Suprapubic skin (tissue), 4 donors: ENCODE measurements at regions not wholly inside any gene's neighbourhood (a gene's known extent, or its start where the extent isn't known, plus 50 kb on each side); places are given as distances from the start of the nearest gene placed in this dataset.

ENCODE experiments used
- DNase-seq, 2 donors: peaks; one replicate each; pipeline ENCODE4 v3.0.0-alpha.2; 2019; ENCODE audit warnings: low spot score in 2 of 2
- H3K27ac ChIP-seq: fragments of 200-600 bp; sonication (generic); one replicate; pipeline ENCODE4 v1.5.1; 2019
- H3K27me3 ChIP-seq: fragments of 200-600 bp; sonication (generic); one replicate; pipeline ENCODE4 v1.5.1; 2019
- H3K36me3 ChIP-seq: fragments of 200-600 bp; sonication (generic); one replicate; pipeline ENCODE4 v1.5.1; 2019
- H3K4me1 ChIP-seq: fragments of 200-600 bp; sonication (generic); one replicate; pipeline ENCODE4 v1.5.1; 2019
- H3K4me3 ChIP-seq: fragments of 200-600 bp; sonication (generic); one replicate; pipeline ENCODE4 v1.5.1; 2019; ENCODE audit warnings: mild to moderate bottlenecking
- H3K9me3 ChIP-seq: fragments of 200-600 bp; sonication (generic); one replicate; pipeline ENCODE4 v1.5.1; 2019
- EP300 ChIP-seq: sonication (generic); formaldehyde crosslinking; IDR thresholded peaks from one replicate; pipeline ENCODE4 v1.6.1; 2017; ENCODE audit warnings: antibody characterized with exemption
- POLR2A ChIP-seq, 2 donors: fragments of 450-650 bp; IDR thresholded peaks; one replicate each; pipeline ENCODE4 v1.6.1; 2017; ENCODE audit warnings: antibody characterized with exemption in 2 of 2, mild to moderate bottlenecking in 2 of 2, moderate library complexity in 2 of 2
- POLR2AphosphoS5 ChIP-seq, 3 donors: sonication (generic); formaldehyde crosslinking; IDR thresholded peaks; one replicate each; pipeline ENCODE4 v1.6.1; 2017; ENCODE audit warnings: antibody characterized with exemption in 3 of 3
- WGBS: methylation state at CpG from one replicate; pipeline ENCODE4 v1.1.5; 2018; 5-methylcytosine and 5-hydroxymethylcytosine counted together
- TF ChIP-seq, protein P1 (sequence below), 2 donors: fragments of 200-600 bp in 1 of 2; fragments of 450-650 bp in 1 of 2; sonication (generic) in 1 of 2; IDR thresholded peaks; one replicate each; pipeline ENCODE4 v1.5.1; 2016 to 2019; ENCODE audit warnings: antibody characterized with exemption in 2 of 2, mild to moderate bottlenecking in 1 of 2, moderate library complexity in 1 of 2

DNA sequence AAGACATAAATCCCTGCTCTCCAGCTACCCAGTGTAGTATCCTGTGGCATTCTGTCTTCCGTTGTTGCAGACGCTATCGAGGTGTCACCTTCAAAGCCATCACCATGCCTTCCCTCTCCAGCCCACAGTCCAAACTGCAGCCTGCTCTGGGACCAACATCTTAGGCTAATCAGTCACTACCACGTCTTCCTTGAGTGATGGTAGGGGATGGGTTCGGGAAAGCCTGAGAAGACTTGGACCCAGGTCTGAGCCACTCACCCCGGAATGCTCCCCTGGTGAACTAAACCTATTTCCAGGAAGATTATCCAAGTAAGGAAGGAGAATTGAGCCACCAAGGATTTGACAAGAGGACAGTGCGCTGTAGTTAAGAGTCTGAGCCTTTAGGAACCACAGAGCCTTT, 52.9 kb upstream of the IRX1 start:
- Histone ChIP-seq H3K9me3 (no peaks in the 10 kb centered on the region), H3K27ac (no peak overlapping the region), H3K36me3 (no peaks in the 10 kb centered on the region), H3K4me1 (no peaks in the 10 kb centered on the region), H3K4me3 (no peak overlapping the region), H3K27me3 (no peaks in the 10 kb centered on the region)
- TF ChIP-seq, protein P1, sequence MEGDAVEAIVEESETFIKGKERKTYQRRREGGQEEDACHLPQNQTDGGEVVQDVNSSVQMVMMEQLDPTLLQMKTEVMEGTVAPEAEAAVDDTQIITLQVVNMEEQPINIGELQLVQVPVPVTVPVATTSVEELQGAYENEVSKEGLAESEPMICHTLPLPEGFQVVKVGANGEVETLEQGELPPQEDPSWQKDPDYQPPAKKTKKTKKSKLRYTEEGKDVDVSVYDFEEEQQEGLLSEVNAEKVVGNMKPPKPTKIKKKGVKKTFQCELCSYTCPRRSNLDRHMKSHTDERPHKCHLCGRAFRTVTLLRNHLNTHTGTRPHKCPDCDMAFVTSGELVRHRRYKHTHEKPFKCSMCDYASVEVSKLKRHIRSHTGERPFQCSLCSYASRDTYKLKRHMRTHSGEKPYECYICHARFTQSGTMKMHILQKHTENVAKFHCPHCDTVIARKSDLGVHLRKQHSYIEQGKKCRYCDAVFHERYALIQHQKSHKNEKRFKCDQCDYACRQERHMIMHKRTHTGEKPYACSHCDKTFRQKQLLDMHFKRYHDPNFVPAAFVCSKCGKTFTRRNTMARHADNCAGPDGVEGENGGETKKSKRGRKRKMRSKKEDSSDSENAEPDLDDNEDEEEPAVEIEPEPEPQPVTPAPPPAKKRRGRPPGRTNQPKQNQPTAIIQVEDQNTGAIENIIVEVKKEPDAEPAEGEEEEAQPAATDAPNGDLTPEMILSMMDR (IDR thresholded peaks at IDR 0.05), result no peak
- no peak for TF ChIP-seq EP300
- no peak for TF ChIP-seq POLR2A (IDR thresholded peaks at IDR 0.05)
- TF ChIP-seq POLR2AphosphoS5 (IDR thresholded peaks at IDR 0.05), result no peak
- WGBS, result 92% methylated on average over 7 of the region's 7 CpGs
- no peak for DNase-seq

DNA sequence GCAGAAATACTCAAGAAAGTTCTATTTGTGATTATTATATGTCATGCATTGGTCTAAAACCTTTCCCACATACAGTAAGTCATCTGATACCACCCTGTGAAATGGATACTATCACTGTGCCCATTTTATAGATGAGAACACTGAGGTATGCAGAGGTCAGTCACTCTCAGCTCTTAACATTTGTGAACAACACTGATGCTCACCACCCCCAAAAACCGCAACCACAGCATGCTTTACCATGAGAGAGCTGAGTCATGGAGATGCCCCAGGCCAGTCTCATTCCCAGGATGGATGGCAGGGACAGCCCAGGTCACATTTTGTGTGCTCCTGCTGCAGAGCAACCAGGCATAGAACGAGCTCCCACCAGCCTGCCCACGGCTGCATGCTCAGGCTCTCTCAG, 53.5 kb upstream of the IRX1 start:
- no peaks in the 10 kb centered on the region for H3K4me1 ChIP-seq
- no peaks in the 10 kb centered on the region for H3K9me3 ChIP-seq
- WGBS, result 62% methylated on average over 3 of the region's 3 CpGs
- H3K36me3 ChIP-seq, result no peaks in the 10 kb centered on the region
- TF ChIP-seq EP300, result no peak
- TF ChIP-seq, protein P1 (IDR thresholded peaks at IDR 0.05), result no peak
- no peak for DNase-seq
- no peak overlapping the region for H3K4me3 ChIP-seq
- no peak overlapping the region for H3K27ac ChIP-seq
- H3K27me3 ChIP-seq, result no peaks in the 10 kb centered on the region

DNA sequence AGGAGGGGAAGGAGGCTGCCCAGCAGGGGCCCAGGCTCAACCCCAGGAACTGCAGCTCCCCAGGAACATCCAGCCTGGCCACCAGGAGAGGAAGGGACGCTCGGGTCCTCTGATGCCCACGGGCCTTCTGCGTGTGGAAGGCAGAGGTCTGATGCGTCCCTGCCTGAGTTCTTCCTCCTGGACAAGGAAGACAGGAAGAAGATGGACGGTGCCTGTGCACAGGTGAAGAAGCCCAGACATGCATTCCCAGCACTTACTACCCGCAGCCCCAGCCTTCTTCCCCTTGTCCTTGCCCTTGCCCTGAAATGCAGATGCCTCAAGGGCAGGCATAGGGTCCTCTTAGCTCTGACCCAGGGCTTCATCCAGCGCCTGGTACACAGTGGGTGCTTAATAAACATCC, 56.7 kb upstream of the IRX1 start:
- TF ChIP-seq POLR2A (IDR thresholded peaks at IDR 0.05), result no peak
- TF ChIP-seq, protein P1 (IDR thresholded peaks at IDR 0.05), result no peak
- TF ChIP-seq EP300, result no peak
- TF ChIP-seq POLR2AphosphoS5 (IDR thresholded peaks at IDR 0.05), result no peak
- H3K9me3 ChIP-seq, result no peaks in the 10 kb centered on the region
- H3K27ac ChIP-seq, result no peak overlapping the region
- no peak overlapping the region for H3K4me3 ChIP-seq
- no peak for DNase-seq
- H3K27me3 ChIP-seq, result no peaks in the 10 kb centered on the region
- H3K4me1 ChIP-seq, result no peaks in the 10 kb centered on the region
- WGBS, result 82% methylated on average over 8 of the region's 8 CpGs
- H3K36me3 ChIP-seq, result no peaks in the 10 kb centered on the region

DNA sequence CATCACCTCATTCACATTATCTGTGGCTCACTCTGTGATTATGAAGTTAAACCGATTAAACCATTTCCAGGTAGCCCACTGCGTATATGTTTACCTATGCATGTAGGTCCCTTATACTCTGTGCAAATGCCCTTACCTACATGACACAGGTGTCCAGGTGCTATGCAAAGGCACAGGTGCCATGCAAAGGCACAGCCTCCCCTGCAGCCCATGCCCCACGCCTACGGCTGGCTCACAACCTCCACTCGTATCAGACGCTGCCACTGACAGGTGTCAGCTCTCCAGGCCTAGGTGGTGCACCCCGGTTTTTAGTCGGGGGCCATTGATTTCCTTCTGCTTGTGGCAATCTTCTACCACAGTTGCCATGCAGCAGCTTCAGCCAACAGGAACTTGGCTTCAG, 57.7 kb upstream of the IRX1 start:
- Histone ChIP-seq H3K36me3 (no peaks in the 10 kb centered on the region), H3K9me3 (no peaks in the 10 kb centered on the region), H3K4me3 (no peak overlapping the region), H3K27me3 (no peaks in the 10 kb centered on the region), H3K4me1 (no peaks in the 10 kb centered on the region), H3K27ac (no peak overlapping the region)
- WGBS, result 94% methylated on average over 8 of the region's 8 CpGs
- no peak for DNase-seq
- TF ChIP-seq, protein P1 (IDR thresholded peaks at IDR 0.05), result no peak
- TF ChIP-seq EP300, result no peak
- no peak for TF ChIP-seq POLR2A (IDR thresholded peaks at IDR 0.05)
- no peak for TF ChIP-seq POLR2AphosphoS5 (IDR thresholded peaks at IDR 0.05)

DNA sequence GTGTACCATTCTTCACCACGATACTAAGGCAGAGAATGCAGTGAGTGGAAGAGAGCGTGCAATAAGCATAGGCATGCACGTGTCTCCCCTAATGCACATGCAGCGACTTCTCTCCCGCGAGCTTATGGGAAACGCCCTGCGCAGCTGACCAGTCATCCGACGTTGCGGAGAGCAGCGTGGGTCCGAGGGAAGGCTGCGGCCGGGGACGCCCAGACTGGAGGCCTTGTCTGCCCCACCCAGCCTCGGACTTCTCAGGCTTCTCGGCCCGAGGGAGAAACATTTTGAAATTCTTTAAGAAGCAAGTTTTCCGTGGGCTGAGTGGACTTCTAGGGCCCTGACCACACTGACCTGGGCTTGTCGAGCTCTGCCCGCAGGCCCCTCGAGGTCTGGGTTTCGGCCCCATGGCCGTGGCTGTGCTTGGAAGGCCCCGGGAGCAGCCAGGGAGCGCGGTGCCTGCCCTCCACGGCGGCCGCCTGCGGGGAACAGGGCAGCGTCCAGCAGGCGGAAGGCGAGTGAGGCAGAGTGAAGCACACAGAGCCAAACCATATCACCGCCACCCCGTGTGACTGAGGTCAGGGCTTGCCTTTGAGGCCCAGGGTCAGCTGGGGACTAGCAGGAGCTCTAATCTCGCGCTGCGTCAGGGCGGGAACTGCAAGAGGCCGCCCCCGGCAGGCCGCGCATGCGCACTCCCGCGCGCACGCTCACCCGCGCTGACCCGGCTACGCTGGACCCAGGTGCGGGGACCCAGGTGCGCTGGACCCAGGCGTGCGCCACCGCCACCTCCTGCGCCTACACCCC, 60.0 kb upstream of the IRX1 start:
- 95% methylated on average over 43 of the region's 60 CpGs for WGBS
- no peak for TF ChIP-seq POLR2AphosphoS5 (IDR thresholded peaks at IDR 0.05)
- TF ChIP-seq EP300, result no peak
- no peak for TF ChIP-seq POLR2A (IDR thresholded peaks at IDR 0.05)
- TF ChIP-seq, protein P1 (IDR thresholded peaks at IDR 0.05), result no peak
- Histone ChIP-seq H3K4me1 (no peaks in the 10 kb centered on the region), H3K27ac (no peak overlapping the region), H3K9me3 (no peaks in the 10 kb centered on the region), H3K36me3 (no peaks in the 10 kb centered on the region), H3K27me3 (no peaks in the 10 kb centered on the region), H3K4me3 (no peak overlapping the region)
- DNase-seq, result no peak
